Psoas muscle (tissue), 7 donors: ENCODE measurements at regions not wholly inside any gene's neighbourhood (a gene's known extent, or its start where the extent isn't known, plus 50 kb on each side); places are given as distances from the start of the nearest gene placed in this dataset.

Experiments
- ATAC-seq, 4 donors: fragments of 200-7000 bp; cut with Tn5 transposase; one replicate each; pipeline ENCODE4 v1.9.1; 2020; ENCODE audit warnings: moderate library complexity in 3 of 4, mild to moderate bottlenecking in 2 of 4
- DNase-seq, 2 donors: peaks; one replicate each; pipeline ENCODE4 v3.0.0-alpha.2; 2020
- H3K27ac ChIP-seq: fragments of 200-600 bp; one replicate; pipeline ENCODE4 v1.8.0; 2022
- H3K27me3 ChIP-seq, 3 donors: fragments of 200-600 bp in 1 of 3; one replicate each; pipeline versions ENCODE4 v1.6.1 to v1.8.0; 2013 to 2022; ENCODE audit warnings: low read length in 2 of 3, mild to moderate bottlenecking in 2 of 3, moderate library complexity in 1 of 3; ENCODE audit not compliant: insufficient read depth in 3 of 3
- H3K36me3 ChIP-seq, 2 donors: fragments of 200-600 bp in 1 of 2; one replicate each; pipeline versions ENCODE4 v1.6.1 to v1.8.0; 2013 to 2022; ENCODE audit warnings: low read depth in 1 of 2, mild to moderate bottlenecking in 1 of 2, moderate library complexity in 1 of 2; ENCODE audit not compliant: insufficient read depth in 1 of 2
- H3K4me1 ChIP-seq: fragments of 200-600 bp; one replicate; pipeline ENCODE4 v1.8.0; 2022
- H3K4me3 ChIP-seq: fragments of 200-600 bp; one replicate; pipeline ENCODE4 v1.8.0; 2022; ENCODE audit warnings: mild to moderate bottlenecking
- H3K9me3 ChIP-seq: fragments of 200-600 bp; one replicate; pipeline ENCODE4 v1.8.0; 2022
- WGBS, 3 donors: extraction: QIAGEN DNeasy Blood & Tissue Kit; methylation state at CpG; one replicate each; pipeline versions ENCODE4 v1.1.6 to v1.1.7; 2013; 5-methylcytosine and 5-hydroxymethylcytosine counted together
- intact Hi-C, 2 donors: fragments of 100-400 bp; cut with DNase I; formaldehyde crosslinking; loops; one replicate each; pipeline versions ENCODE4 v1.11.0 to v1.14.2; 2022
- TF ChIP-seq, protein P1 (sequence below): fragments of 200-600 bp; IDR thresholded peaks from one replicate; pipeline ENCODE4 v1.8.0; 2022; ENCODE audit warnings: antibody characterized with exemption
- donor health status: healthy with polysubstance abuse.
- donor health status: DM: no; HTN: no; CAD: no; lungs with moderate emphysema.
- donor health status: Bipolar disorder and iron deficiency.
- donor health status: healthy.
- donor health status: DM: yes; HTN: yes; CAD: no.
- donor health status: DM: no; HTN: no; CAD: no.
- donor health status: DM: yes; HTN: yes; CAD: no.

DNA sequence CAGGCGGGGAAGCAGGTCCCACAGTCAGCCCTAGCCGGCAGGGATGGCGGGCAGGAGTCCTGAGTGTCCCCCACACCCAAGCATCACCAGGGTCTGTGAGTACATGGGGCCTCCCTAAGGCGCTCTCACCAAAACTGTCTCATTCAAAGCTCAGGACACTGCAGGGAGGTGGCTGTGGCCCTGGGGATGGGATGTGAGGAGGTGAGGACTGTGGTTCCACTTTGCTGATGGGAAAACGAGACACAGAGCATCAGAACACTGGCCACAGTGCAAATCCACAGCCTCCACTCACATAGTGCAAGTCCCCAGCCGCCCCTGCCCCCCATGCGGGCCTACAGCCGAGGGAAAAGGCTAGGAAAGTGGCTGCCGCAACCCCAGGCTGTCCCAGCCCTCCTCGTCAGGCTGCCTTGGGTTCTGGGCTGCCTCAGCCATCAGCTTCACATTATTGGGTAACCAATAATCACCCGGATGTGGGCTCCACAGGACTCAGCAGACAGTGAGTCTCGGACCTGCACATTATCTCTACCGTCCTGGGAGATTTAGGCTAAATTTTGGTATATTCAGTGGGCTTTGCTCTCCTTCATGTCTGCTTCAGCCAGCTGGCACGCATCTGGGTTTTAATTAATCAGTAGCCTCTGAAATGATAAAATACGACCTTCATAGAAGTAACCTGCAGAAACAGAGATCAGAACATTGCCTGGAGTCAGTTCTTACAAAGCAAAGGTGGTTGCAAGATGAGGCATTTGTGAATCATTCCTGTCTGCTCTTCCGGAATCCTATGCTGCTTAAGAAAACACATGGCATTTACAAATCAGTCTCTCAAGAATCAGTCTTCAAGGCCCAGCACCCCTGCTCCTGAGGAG lies 77.0 kb downstream of the SOX1 start:
- Histone ChIP-seq H3K9me3 (no peaks in the 10 kb centered on the region), H3K27ac (no peak overlapping the region), H3K27me3 (peaks cover 0 to 4% (median 0%) of the 10 kb centered on the region in 3 donors), H3K36me3 (no peaks in the 10 kb centered on the region), H3K4me1 (no peaks in the 10 kb centered on the region), H3K4me3 (no peak overlapping the region)
- DNase-seq = no peak
- WGBS, 3 donors = 77 to 81% (median 79%) methylated on average over 15 to 16 of the region's 16 CpGs
- ATAC-seq = no peak
- TF ChIP-seq, protein P1, sequence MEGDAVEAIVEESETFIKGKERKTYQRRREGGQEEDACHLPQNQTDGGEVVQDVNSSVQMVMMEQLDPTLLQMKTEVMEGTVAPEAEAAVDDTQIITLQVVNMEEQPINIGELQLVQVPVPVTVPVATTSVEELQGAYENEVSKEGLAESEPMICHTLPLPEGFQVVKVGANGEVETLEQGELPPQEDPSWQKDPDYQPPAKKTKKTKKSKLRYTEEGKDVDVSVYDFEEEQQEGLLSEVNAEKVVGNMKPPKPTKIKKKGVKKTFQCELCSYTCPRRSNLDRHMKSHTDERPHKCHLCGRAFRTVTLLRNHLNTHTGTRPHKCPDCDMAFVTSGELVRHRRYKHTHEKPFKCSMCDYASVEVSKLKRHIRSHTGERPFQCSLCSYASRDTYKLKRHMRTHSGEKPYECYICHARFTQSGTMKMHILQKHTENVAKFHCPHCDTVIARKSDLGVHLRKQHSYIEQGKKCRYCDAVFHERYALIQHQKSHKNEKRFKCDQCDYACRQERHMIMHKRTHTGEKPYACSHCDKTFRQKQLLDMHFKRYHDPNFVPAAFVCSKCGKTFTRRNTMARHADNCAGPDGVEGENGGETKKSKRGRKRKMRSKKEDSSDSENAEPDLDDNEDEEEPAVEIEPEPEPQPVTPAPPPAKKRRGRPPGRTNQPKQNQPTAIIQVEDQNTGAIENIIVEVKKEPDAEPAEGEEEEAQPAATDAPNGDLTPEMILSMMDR = no peak
- intact Hi-C loops = no loop called here

DNA sequence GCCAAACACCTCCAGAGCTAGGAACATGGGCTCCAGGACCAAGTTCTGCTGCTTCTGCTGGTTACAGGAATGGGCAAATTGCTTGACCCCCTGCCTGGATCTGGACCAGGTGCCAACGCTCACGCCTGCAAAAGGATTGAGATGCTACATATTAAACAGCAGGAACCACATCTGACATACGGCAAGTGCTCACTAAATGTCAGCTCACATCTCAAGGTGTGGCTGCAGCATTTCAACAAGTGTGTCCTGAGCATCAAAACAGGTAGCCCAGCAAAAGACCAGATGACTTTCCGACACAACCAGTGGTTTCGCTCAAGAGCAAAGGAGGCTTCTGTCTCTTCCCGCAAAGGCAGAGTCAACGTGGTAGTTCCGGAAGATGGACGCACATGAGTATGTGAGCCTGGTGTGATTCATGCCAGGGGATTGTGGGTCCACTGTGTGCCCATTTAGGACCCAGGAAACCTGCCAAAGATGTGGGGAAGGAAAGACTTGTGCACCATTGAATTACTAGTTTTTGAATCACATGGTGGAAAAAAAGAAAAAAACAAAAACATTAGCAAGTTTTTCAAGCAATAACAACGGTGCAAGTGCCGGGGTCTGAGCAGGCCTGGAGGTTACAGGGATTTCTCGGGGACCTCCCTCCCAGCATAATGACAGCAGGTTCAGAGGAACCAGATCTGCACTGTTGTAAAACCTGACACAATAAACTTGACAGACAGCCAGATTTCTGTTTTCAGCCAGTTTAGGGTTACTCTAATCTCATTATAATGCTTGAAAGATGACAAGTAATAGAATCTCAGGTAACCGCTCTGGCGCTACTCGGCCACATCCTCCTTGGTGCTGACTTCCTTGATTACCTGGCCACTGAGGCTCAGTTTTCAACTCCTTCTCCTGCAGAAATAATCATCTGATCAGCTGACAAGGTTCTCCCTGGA lies 77.9 kb downstream of the SOX1 start:
- no peaks in the 10 kb centered on the region for H3K4me1 ChIP-seq
- no peaks in the 10 kb centered on the region for H3K36me3 ChIP-seq
- intact Hi-C loops = no loop called here
- TF ChIP-seq, protein P1 = no peak
- H3K9me3 ChIP-seq = no peaks in the 10 kb centered on the region
- no peak for ATAC-seq
- DNase-seq = no peak
- 63 to 68% (median 63%) methylated on average over 15 of the region's 15 CpGs for WGBS, 3 donors
- H3K27me3 ChIP-seq = peaks cover 0 to 4% (median 0%) of the 10 kb centered on the region in 3 donors
- H3K4me3 ChIP-seq = no peak overlapping the region
- H3K27ac ChIP-seq = no peak overlapping the region

DNA sequence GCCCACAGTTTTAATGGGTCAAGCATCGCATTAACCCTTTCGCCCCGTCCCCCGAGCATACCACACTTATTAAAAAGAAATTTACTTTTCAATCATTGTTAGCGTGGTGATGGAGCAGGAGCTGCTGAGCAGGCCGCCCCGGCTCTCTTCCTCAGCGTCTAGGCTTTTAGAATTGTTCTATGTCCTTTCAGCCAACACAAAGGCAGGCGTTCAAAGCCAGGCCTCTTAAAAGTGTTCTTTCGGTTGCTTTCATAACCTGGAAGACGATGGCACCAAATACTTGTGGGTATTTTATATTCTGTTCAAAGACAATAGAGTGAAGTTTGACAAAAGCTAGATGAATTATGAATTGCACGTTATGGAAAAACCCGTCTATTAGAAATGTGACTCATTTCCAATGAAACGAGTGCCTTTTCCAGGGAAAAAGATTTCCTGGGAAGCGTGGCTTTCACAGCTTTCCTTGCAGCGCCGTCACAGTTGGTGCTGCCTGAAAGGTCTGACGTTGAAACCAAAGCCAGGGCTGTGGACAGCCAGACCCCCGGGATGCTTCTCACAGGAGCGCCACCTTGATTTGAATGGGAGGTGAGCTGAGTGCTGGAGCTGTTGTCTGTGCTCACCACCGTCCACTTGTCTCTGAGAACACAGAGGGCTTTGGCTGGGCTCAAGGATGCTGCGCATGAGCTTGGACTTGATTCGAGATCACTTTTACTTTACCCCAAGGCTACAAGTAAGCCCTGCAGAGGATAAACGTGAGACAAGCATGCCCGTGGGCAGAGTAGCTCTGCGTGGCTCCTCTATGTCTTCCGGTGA lies 78.8 kb downstream of the SOX1 start:
- Histone ChIP-seq H3K4me3 (no peak overlapping the region), H3K9me3 (no peaks in the 10 kb centered on the region), H3K27ac (no peak overlapping the region), H3K36me3 (no peaks in the 10 kb centered on the region), H3K4me1 (no peaks in the 10 kb centered on the region), H3K27me3 (no peaks in the 10 kb centered on the region)
- DNase-seq (no peak), ATAC-seq (no peak)
- TF ChIP-seq, protein P1 = no peak
- intact Hi-C loops = no loop called here
- WGBS, 3 donors = 71 to 75% (median 71%) methylated on average over 27 of the region's 27 CpGs

DNA sequence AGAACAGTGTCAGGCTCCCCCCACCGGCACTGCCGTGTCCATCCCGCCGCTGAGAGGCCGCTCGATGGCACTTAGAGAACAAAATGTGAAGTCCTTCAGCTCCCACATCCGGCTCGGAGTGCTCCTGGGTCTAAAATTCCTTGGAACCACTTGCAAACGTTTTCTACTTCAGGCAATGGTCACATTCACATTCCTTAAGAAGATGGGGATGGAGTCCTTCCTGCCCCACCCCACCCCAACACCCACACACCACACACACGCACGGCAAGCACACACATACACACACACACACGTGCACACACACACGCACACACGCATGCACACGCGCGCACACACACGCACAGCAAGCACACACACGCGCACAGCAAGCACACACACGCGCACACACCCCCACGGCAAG lies 83.4 kb downstream of the SOX1 start:
- H3K36me3 ChIP-seq = no peaks in the 10 kb centered on the region
- H3K27ac ChIP-seq = no peak overlapping the region
- no peak for ATAC-seq
- peaks cover 0 to 4% (median 0%) of the 10 kb centered on the region in 3 donors for H3K27me3 ChIP-seq
- TF ChIP-seq, protein P1 = no peak
- no peak for DNase-seq
- intact Hi-C loops = no loop called here
- no peaks in the 10 kb centered on the region for H3K4me1 ChIP-seq
- 80 to 88% (median 88%) methylated on average over 23 of the region's 23 CpGs for WGBS, 3 donors
- no peak overlapping the region for H3K4me3 ChIP-seq
- no peaks in the 10 kb centered on the region for H3K9me3 ChIP-seq
